NCI-H1048 (cell line): ENCODE measurements at regions not wholly inside any gene's neighbourhood (a gene's known extent, or its start where the extent isn't known, plus 50 kb on each side); places are given as distances from the start of the nearest gene placed in this dataset.
A peak's percentile ranks its signal among the peaks of the same experiment; 100 is the strongest.
"Not testable (repeated sequence)": the region's sequence is repeated elsewhere in the genome, so short reads cannot be mapped to it uniquely, and the experiment has no call there.

Experiments
- DNase-seq: peaks from one replicate; lab custom pipeline; 2025; lab: John Stamatoyannopoulos, UW

DNA sequence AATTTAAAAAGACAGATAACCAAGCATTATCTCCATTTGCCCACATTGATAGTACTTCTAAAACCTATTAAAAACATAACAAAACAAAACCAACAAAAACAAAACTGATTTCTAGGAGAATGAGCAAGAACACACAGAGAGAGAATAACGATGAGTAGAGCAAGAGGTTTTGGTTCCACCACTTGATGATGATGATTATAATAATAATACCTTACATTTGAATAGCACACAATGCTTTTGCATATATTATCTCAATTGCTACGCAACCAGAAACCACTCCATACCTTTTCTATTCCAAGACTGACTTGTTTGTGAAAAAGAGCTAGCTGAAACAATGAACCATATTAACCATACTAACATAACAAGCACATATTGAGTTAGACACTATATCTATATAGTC lies 1090.9 kb downstream of the SH3BGRL start:
- DNase-seq, result no peak

DNA sequence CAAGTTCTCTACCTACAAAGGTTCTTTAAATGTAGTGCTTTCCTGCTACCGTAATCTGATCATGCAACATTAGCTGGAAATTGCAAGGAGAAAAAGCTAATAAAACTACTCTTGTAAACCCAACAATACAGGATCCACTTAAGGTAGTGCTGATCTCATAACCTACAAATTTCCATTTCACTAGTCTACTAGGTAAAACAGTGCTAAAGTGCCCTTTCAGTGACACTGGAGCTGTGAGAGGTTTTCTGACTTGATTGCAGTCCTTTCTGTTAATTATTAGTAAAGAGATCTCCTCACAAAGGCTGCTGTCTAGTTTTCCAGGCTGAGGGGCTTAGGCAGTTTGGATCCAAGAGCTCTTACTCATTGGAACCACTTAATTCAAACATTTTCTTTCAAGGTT lies 1118.7 kb downstream of the SH3BGRL start:
- DNase-seq, result no peak

DNA sequence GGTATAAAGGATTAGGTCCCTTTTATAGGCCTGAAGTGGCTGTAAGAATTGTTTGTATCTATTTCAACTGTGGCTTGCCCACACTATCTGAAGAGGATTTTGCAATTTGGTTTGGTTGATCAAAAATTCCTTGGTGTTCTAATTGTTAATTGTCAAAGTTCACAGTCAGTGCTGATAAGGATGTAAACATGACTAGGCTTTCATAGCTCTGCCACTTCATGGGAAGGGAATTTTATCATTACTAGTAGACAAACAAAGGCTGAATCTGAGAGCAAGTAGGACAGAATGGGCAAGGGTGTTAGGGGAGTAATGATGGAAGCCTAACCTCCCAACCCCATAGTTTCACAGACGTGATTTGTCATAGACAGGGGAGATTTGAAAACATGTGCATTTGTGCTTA lies 1131.7 kb downstream of the SH3BGRL start:
- DNase-seq, result no peak

DNA sequence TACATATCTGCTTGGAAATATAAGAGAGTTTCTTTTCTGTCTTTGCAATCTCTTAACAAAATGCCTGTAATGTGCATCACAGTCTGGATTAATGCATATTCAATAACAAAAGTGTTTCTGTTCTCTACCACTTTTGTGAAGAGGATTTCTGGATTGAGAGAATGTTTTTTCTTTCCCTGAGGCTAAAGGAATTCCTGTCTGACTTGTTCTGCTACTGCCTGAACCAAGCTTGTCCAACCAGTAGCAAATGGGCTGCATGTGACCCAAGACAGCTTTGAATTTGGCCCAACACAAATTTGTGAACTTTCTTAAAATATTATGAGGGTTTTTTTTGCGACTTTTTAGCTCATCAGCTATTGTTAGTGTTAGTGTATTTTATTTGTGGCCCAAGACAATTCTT lies 1133.9 kb downstream of the SH3BGRL start:
- peak; percentile 23 for DNase-seq

DNA sequence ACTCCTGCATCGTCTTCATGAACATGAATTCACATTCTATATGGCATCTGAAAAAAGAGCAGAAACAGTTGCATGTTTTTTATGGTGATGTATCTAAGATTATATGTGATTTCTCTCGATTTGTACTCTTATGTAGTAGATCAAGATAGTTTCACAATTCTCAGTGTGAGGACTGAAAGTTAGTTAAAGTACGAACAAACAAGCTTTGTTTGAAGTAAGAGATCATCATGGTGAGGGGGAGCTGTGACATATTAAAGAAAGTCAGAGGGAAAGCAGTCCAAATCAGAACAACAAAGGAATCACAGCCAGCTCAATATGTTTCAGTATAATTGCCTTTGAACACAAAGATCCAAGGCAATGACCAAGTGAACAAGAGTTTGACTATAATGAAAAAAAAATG lies 1140.6 kb downstream of the SH3BGRL start:
- no peak for DNase-seq

DNA sequence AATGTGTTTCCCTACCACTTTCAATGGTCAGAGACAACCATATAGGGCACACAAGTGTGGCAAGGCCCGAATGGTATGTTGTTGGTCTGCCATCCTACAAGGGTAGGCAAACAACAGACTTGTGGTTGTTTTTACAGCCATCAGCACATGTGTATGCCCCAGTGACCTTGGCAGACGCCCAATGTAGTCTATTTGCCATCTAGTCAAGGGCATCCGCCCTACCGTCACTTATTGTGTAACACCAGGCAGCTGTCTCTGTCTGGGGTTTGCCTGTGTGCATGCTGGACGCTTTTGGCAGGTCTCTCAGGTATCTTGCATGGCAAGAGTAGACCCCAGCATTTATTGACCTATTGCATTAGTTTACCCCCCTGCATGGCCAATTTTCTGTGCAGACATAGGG lies 1145.5 kb upstream of the POU3F4 start:
- DNase-seq, result no peak

DNA sequence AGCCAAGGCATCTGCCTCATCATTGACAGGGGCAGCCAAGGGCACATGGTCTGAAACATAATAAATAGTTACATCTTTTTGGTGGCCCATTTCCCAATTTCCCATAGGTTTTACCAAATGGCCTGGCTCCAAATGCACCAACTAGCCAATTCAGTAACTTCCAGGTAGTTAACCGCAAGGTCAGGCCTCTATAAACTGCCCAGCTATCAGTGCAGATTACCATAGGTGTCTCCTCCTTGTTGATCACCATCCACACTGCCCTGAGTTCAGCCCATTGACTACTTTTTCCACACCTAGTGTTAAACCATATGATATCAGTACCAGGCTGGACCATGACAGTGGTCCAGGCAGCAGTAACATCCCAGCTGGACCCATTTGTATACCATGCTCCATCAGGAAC lies 1145.1 kb upstream of the POU3F4 start:
- no peak for DNase-seq

DNA sequence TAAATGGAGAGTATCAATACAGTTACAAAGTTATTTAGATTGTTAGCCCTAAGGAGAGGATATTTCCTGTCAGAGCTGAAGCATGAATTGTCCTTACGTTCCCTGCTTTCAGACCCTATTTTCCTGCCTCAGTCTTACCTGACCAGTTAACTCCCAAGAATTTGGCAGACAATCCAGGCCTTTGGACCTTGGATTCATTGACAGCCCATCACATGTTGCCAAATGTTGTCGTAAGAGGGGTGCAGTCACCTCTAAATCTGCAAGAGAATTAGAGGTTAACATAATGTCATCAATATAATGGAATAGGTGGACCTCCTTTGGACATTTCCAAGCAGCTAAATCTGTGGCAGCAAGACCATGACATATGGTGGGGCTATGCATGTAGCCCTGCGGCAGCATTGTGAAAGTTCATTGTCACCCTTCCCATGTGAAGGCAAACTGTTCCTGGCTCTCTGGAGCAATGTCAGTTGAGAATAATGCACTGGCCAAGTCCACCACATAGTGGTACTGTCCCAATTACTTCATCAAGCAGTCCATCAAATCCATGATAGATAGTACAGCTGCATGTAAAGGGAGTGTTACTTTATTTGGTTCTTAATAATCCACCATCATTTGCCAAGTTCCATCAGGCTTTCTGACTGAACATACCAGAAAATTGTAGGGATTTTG lies 1137.0 kb upstream of the POU3F4 start:
- no peak for DNase-seq

DNA sequence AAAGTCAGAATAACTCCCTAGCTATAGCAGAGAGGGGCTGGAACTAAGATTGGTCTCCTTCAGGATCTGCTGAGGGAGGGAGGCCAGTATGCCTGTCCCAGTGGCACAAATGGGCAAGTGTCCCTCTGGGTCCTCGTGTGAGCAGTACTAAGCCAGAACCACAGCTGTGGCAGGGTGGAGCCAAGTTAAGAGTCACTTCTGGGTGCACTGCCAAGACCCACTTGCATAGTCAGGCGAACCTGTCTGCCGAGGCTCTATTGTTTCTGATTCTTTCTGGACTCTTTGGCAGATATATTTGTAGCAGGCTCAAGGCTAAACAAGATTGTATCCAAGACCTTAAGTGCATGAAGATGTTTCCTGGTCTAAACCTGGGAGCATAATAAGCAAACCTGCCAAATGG lies 1123.7 kb upstream of the POU3F4 start:
- DNase-seq, result no peak

DNA sequence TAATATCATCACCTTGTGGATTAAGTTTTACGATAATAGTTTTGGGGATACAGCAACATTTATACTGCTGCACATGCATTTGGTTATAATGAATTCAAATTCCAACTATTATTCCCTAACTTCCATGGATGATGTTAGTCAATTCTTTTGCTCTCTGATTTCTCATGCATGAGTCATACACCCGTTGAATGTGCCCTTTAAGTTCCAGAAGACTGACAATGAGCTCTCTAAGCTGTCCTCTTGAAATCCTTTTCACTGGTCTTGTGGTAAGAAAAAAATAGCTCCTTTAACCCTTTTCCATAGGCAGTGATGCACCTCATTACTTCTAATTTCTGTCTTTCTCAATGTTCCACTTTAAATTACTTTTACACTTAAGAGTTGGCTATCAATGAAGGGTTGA lies 1095.2 kb upstream of the POU3F4 start:
- no peak for DNase-seq

DNA sequence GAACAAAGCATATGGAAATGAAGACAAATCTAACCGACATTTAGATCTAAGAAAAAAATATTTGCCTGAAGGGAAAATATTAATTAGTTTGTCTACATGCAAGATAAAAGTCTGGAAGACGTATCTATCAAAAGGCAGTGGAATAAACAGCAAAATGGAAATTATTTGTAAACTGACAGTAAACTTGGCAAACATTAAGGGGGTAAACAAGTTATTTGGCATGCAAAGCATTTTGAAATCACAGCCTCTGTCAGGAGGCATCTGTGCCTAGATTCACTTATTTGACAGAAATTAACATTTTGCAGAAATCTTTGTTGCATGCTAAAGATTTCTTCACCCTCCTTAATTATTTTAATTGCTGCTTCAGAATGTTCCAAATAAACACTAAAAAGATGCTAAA lies 1065.8 kb upstream of the POU3F4 start:
- no peak for DNase-seq

DNA sequence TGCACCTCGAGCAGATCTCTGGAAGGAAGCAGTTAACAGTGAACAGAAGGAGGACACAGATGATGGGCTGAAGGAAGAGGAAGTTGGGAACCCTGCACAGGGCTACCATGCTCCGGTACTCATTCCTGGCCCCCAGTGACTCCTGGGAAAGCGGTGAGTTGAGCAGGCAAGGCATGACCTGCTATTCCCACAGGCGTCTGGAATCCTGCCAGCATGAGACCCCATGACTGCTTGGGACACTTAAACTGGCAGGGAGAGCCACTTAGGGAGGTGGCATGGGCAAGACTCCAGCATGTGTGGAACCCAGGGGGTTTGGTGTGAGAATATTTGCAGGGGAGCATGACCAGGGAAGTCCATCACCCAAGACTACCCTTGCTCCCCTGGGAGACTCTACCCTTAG lies 1056.4 kb upstream of the POU3F4 start:
- DNase-seq, result no peak

DNA sequence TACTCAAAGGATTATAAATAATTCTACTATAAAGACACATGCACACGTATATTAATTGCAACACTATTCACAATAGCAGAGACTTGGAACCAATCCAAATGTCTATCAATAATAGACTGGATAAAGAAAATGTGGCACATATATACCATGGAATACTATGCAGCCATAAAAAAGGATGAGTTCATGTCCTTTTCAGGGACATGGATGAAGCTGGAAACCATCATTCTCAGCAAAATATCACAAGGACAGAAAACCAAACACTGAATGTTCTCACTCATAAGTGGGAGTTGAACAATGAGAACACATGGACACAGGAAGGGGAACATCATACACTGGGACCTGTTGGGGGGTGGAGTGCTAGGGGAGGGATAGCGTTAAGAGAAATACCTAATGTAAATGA lies 1052.2 kb upstream of the POU3F4 start:
- not testable (repeated sequence) for DNase-seq

DNA sequence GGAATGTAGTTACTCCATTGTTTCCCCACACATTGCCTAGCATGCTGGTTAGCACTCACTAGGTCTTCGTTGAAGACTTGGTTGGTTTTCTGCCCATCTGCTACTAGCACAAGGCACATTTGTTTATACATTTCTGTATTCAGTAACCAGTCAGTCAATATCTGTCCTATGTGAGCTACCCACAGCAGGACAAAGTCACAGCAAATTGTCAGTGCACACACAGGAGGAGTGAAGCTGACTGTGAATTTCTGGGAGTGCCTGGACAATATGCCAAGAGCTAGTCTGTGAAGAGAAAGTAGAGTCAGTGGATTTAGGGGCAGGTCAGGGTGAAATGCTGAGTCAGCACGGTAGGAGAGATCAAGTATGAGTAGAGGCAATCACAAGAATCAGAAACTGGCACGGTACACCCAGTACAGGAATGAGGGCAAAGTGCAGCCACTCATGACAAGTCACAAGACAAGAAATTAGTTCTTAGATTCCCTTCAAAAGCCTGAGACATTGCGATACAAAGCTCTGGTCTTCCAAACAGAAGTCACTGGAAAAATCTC lies 1049.8 kb upstream of the POU3F4 start:
- DNase-seq, result no peak

DNA sequence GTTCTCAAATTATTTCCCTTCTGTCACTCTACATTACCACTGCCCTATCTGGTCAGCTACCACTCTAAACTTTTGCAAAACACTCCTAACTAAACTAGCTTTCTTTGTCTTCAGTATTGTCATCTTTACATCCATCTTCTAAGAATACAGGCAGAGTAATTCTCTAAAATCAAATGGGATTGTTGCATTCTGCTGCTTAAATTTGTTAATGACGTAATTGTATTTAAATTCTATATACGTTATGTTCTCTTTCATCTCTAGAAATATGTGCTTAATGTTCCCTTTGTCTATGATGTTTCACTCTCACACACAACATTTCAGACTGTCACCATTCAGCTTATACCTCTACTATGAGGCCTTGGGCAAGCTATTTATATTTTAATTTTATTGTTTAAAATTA lies 1041.1 kb upstream of the POU3F4 start:
- DNase-seq, result no peak
